GM12891 (cell line): ENCODE measurements at regions not wholly inside any gene's neighbourhood (a gene's known extent, or its start where the extent isn't known, plus 50 kb on each side); places are given as distances from the start of the nearest gene placed in this dataset.

Source experiments
- POLR2A ChIP-seq: IDR thresholded peaks from 2 replicates; pipeline ENCODE4 v1.6.1; 2011; ENCODE audit warnings: low read depth, low read length, control low read depth
- POLR2AphosphoS5 ChIP-seq: IDR thresholded peaks from 2 replicates; pipeline ENCODE4 v1.6.1; 2011; ENCODE audit warnings: low read depth, low read length, control low read depth

DNA sequence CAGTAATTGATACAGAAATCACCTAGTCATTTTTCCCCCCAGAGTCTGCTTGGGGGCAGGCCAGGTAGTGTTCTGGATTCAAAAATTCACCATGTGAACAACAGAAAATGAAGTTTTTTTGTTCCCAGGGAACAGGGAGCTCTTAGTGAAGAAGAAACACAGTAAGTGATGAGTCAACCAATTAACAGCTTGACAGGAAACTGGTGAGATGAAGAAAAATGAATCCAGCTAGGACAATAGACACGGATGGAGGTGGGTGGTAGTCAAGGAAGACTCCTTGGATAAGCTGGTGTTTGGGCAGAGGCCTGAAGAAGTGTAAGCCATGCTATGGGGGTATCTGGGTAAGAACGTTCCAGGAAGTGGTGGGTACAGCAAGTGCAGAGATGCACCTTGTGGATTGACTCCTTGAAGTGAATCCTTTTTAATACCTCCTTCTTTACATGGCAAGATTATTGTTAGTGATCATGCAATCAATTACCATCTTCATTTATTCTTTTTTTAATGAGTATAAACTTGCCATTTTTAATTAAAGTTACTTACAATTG lies 339.9 kb upstream of the RGMA start:
- TF ChIP-seq POLR2AphosphoS5 (no peak), POLR2A (no peak)
